Heart left ventricle (tissue), 16 donors: ENCODE measurements at regions not wholly inside any gene's neighbourhood (a gene's known extent, or its start where the extent isn't known, plus 50 kb on each side); places are given as distances from the start of the nearest gene placed in this dataset.

Source experiments
- ATAC-seq, 4 donors: fragments of 200-7000 bp; cut with Tn5 transposase; one replicate each; pipeline ENCODE4 v1.9.1; 2020 to 2022; ENCODE audit warnings: moderate library complexity in 4 of 4, mild to moderate bottlenecking in 3 of 4, moderate number of reproducible peaks in 1 of 4
- DNase-seq, 5 donors: peaks; one replicate each; pipeline ENCODE4 v3.0.0-alpha.2; 2020
- H3K27ac ChIP-seq, 12 donors: fragments of 200-600 bp; sonication (generic) in 4 of 12; one replicate each; pipeline versions ENCODE4 v1.5.0 to v1.8.0; 2016 to 2022; ENCODE audit warnings: mild to moderate bottlenecking in 2 of 12
- H3K27me3 ChIP-seq, 9 donors: fragments of 200-600 bp; sonication (generic) in 2 of 9; one replicate each; pipeline versions ENCODE4 v1.5.1 to v1.8.0; 2016 to 2022; ENCODE audit warnings: mild to moderate bottlenecking in 3 of 9
- H3K36me3 ChIP-seq, 9 donors: fragments of 200-600 bp; sonication (generic) in 2 of 9; one replicate each; pipeline versions ENCODE4 v1.5.0 to v1.8.0; 2018 to 2022; ENCODE audit warnings: mild to moderate bottlenecking in 2 of 9
- H3K4me1 ChIP-seq, 12 donors: fragments of 200-600 bp; sonication (generic) in 4 of 12; one replicate each; pipeline versions ENCODE4 v1.5.0 to v1.8.0; 2016 to 2022; ENCODE audit warnings: mild to moderate bottlenecking in 3 of 12
- H3K4me3 ChIP-seq, 12 donors: fragments of 200-600 bp; sonication (generic) in 4 of 12; one replicate each; pipeline versions ENCODE4 v1.5.0 to v1.8.0; 2017 to 2022; ENCODE audit warnings: mild to moderate bottlenecking in 9 of 12, moderate library complexity in 4 of 12
- H3K9me3 ChIP-seq, 12 donors: fragments of 200-600 bp; sonication (generic) in 4 of 12; one replicate each; pipeline versions ENCODE4 v1.5.0 to v1.8.0; 2016 to 2022; ENCODE audit warnings: mild to moderate bottlenecking in 1 of 12
- CTCF ChIP-seq, 12 donors: fragments of 200-600 bp; sonication (generic) in 4 of 12; IDR thresholded peaks; one replicate each; pipeline versions ENCODE4 v1.5.0 to v1.8.0; 2018 to 2022; ENCODE audit warnings: antibody characterized with exemption in 12 of 12, mild to moderate bottlenecking in 5 of 12
- POLR2A ChIP-seq, 2 donors: fragments of 450-650 bp; IDR thresholded peaks; one replicate each; pipeline ENCODE4 v1.6.1; 2017; ENCODE audit warnings: antibody characterized with exemption in 2 of 2, mild to moderate bottlenecking in 2 of 2, moderate library complexity in 2 of 2
- WGBS, 4 donors: extraction: QIAGEN DNeasy Blood & Tissue Kit in 2 of 4; methylation state at CpG; one replicate each; pipeline versions ENCODE4 v1.1.5 to v1.1.7; 2013 to 2018; 5-methylcytosine and 5-hydroxymethylcytosine counted together
- intact Hi-C, 10 donors: fragments of 100-400 bp; cut with DNase I; formaldehyde crosslinking; loops; one replicate each; pipeline versions ENCODE4 v1.11.1 to v1.14.2; 2022
- donor health status: ischemic (EF 13 %, LVEDD 7.1; RV severe dilation, severe dysfunction).
- donor health status: healthy with polysubstance abuse.
- donor health status: DM: no; HTN: yes; CAD: no.
- donor health status: DM: no; HTN: no; CAD: no.
- donor health status: ischemic (EF 25% LVEDD 6.9; RV normal size, moderate dysfunction).
- donor health status: ischemic (EF 25% LVEDD 5.7; RV mildly dilated, moderate dysfunction).
- donor health status: healthy.
- donor health status: DM: yes; HTN: yes; CAD: no.
- donor health status: ischemic (EF 35%, LVEDD 5.7; RV mildly dilated, moderate dysfunction).
- donor health status: nonischemic (EF 11% LVEDD 7.7; RV severe dilation, severe dysfunction).
- donor health status: DM: yes; HTN: yes; CAD: no.
- donor health status: PGD.
- donor health status: ischemic (EF 29% LVEDD 5.4; RV normal size, mild dysfunction).
- donor health status: nonischemic (EF 23%, LVEDD 6.1; RV moderate dilation, normal function).

GRCh38 chr9:107227774-107228173, 55.3 kb upstream of the RAD23B start:
- Histone ChIP-seq H3K4me3 (no peak overlapping the region), H3K36me3 (no peaks in the 10 kb centered on the region), H3K4me1 (no peaks in the 10 kb centered on the region), H3K27ac (no peak overlapping the region), H3K27me3 (peaks cover 0 to 6% (median 0%) of the 10 kb centered on the region in 9 donors), H3K9me3 (no peaks in the 10 kb centered on the region)
- WGBS, 4 donors, result 77 to 86% (median 83%) methylated on average over 3 of the region's 3 CpGs
- no peak for TF ChIP-seq POLR2A (IDR thresholded peaks at IDR 0.05)
- TF ChIP-seq CTCF (IDR thresholded peaks at IDR 0.05), result no peak
- DNase-seq (no peak), ATAC-seq (no peak)
- intact Hi-C loops, result no loop called here

GRCh38 chr9:107228496-107229039, 54.5 kb upstream of the RAD23B start:
- no peak for TF ChIP-seq CTCF (IDR thresholded peaks at IDR 0.05)
- no peak for TF ChIP-seq POLR2A (IDR thresholded peaks at IDR 0.05)
- intact Hi-C loops, result no loop called here
- DNase-seq (no peak), ATAC-seq (no peak)
- Histone ChIP-seq H3K27me3 (peaks cover 0 to 6% (median 0%) of the 10 kb centered on the region in 9 donors), H3K9me3 (no peaks in the 10 kb centered on the region), H3K4me1 (no peaks in the 10 kb centered on the region), H3K27ac (no peak overlapping the region), H3K36me3 (no peaks in the 10 kb centered on the region), H3K4me3 (no peak overlapping the region)
- 54 to 61% (median 56%) methylated on average over 6 of the region's 6 CpGs for WGBS, 4 donors

GRCh38 chr9:107229241-107229741, 53.8 kb upstream of the RAD23B start:
- DNase-seq, result no peak
- intact Hi-C loops, result no loop called here
- Histone ChIP-seq H3K4me1 (no peaks in the 10 kb centered on the region), H3K27ac (no peak overlapping the region), H3K36me3 (no peaks in the 10 kb centered on the region), H3K27me3 (peaks cover 0 to 6% (median 0%) of the 10 kb centered on the region in 9 donors), H3K4me3 (no peak overlapping the region), H3K9me3 (no peaks in the 10 kb centered on the region)
- TF ChIP-seq POLR2A (IDR thresholded peaks at IDR 0.05), result no peak
- no peak for TF ChIP-seq CTCF (IDR thresholded peaks at IDR 0.05)
- no peak for ATAC-seq
- WGBS, 4 donors, result 67 to 80% (median 76%) methylated on average over 4 of the region's 4 CpGs
